Ishikawa (cell line): ENCODE measurements at regions not wholly inside any gene's neighbourhood (a gene's known extent, or its start where the extent isn't known, plus 50 kb on each side); places are given as distances from the start of the nearest gene placed in this dataset.

Experiments
- CEBPB ChIP-seq: IDR thresholded peaks from 2 replicates; pipeline ENCODE4 v1.6.1; 2012
- EGR1 ChIP-seq: IDR thresholded peaks from 2 replicates; pipeline ENCODE4 v1.6.1; 2012
- EP300 ChIP-seq: IDR thresholded peaks from 2 replicates; pipeline ENCODE4 v1.6.1; 2012; ENCODE audit warnings: borderline replicate concordance
- FOXM1 ChIP-seq: IDR thresholded peaks from 2 replicates; pipeline ENCODE4 v1.6.1; 2012; ENCODE audit warnings: low read depth, borderline replicate concordance
- MAX ChIP-seq: IDR thresholded peaks from 2 replicates; pipeline ENCODE4 v1.6.1; 2012
- NFIC ChIP-seq: IDR thresholded peaks from 2 replicates; pipeline ENCODE4 v1.6.1; 2012
- RAD21 ChIP-seq: IDR thresholded peaks from 2 replicates; pipeline ENCODE4 v1.6.1; 2012; ENCODE audit warnings: low read depth
- REST ChIP-seq: IDR thresholded peaks from 2 replicates; pipeline ENCODE4 v1.6.1; 2012; ENCODE audit warnings: low read depth, mild to moderate bottlenecking
- TAF1 ChIP-seq: IDR thresholded peaks from 2 replicates; pipeline ENCODE4 v1.6.1; 2012; ENCODE audit warnings: low read depth, mild to moderate bottlenecking
- TCF12 ChIP-seq: IDR thresholded peaks from 2 replicates; pipeline ENCODE4 v1.6.1; 2012; ENCODE audit warnings: low read depth
- YY1 ChIP-seq: IDR thresholded peaks from 2 replicates; pipeline ENCODE4 v1.6.1; 2012; ENCODE audit warnings: low read depth
- ZBTB7A ChIP-seq: IDR thresholded peaks from 2 replicates; pipeline ENCODE4 v1.6.1; 2012; ENCODE audit warnings: low read depth

- TF ChIP-seq CEBPB (no peak), ZBTB7A (no peak), TAF1 (no peak), EGR1 (no peak), REST (no peak), MAX (no peak), YY1 (no peak), NFIC (no peak), FOXM1 (no peak), RAD21 (no peak), EP300 (no peak), TCF12 (no peak)
Measured at GRCh38 chr6:54041239-54041638, 70.0 kb upstream of the MLIP start.
